ENCODE measurements at regions not wholly inside any gene's neighbourhood (a gene's known extent, or its start where the extent isn't known, plus 50 kb on each side); places are given as distances from the start of the nearest gene placed in this dataset.

GRCh38 chr15:25208735-25209134, 230.1 kb downstream of the UBE3A start:
- Histone ChIP-seq H3K4me3 (ENCODE audit: low read length) (no peak overlapping the region), H3K27me3 (ENCODE audit: control insufficient read depth, insufficient read depth, low read length) (no peaks in the 10 kb centered on the region), H3K36me3 (ENCODE audit: control insufficient read depth, insufficient read depth, low read length) (no peaks in the 10 kb centered on the region), H3K9ac (ENCODE audit: low read length) (no peak overlapping the region), H3K4me1 (ENCODE audit: control insufficient read depth, insufficient read depth, low read length) (no peaks in the 10 kb centered on the region), H3K27ac (ENCODE audit: low read depth, low read length) (no peak overlapping the region)

GRCh38 chr15:25220834-25221233, 218.0 kb downstream of the UBE3A start:
- no peaks in the 10 kb centered on the region for H3K4me1 ChIP-seq (ENCODE audit: control insufficient read depth, insufficient read depth, low read length)
- H3K36me3 ChIP-seq (ENCODE audit: control insufficient read depth, insufficient read depth, low read length), result no peaks in the 10 kb centered on the region
- no peak overlapping the region for H3K27ac ChIP-seq (ENCODE audit: low read depth, low read length)
- H3K9ac ChIP-seq (ENCODE audit: low read length), result no peak overlapping the region
- no peaks in the 10 kb centered on the region for H3K27me3 ChIP-seq (ENCODE audit: control insufficient read depth, insufficient read depth, low read length)
- no peak overlapping the region for H3K4me3 ChIP-seq (ENCODE audit: low read length)

DNA sequence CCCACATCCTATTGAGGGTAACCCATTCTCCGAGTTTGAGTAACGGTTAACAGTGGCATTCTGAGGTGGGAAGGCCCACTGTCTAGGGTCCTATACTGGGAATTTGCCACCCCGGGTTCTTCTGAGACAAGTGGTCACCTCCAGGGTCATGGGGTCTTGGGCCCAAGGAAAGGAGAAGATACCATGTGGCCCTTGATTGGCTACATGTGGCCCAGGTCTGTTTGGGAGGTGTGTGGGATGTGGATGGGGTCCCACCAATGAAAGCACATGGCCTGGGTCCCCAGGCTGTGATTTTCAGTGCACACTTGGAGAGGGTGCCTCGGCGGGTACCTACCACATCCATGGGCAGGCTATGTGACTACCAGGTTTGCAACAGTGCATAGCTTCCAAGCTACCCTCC, 214.4 kb downstream of the UBE3A start:
- Histone ChIP-seq H3K36me3 (ENCODE audit: control insufficient read depth, insufficient read depth, low read length) (no peaks in the 10 kb centered on the region), H3K27ac (ENCODE audit: low read depth, low read length) (no peak overlapping the region), H3K9ac (ENCODE audit: low read length) (no peak overlapping the region), H3K4me3 (ENCODE audit: low read length) (no peak overlapping the region), H3K4me1 (ENCODE audit: control insufficient read depth, insufficient read depth, low read length) (no peaks in the 10 kb centered on the region), H3K27me3 (ENCODE audit: control insufficient read depth, insufficient read depth, low read length) (no peaks in the 10 kb centered on the region)

DNA sequence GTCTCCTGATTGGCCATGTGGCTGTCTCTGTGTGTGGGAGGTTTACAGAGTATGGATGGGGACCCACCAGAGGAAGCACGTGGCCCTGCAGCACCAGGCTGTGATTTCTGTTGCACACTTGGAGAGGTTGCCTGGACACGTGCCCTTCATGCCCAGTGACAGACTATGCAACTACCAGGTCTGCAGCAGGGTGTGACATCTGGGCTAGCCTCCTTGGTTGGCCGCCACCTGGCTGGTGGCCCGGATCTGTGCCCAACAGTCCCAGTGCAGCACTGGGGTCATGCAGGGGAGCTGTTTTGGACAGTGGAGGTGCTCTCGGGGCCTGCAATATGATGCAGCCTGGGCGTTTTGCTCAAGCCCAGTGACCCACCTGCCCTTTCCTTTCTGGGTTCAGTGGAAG, 212.5 kb downstream of the UBE3A start:
- H3K4me3 ChIP-seq (ENCODE audit: low read length), result no peak overlapping the region
- H3K27ac ChIP-seq (ENCODE audit: low read depth, low read length), result no peak overlapping the region
- H3K27me3 ChIP-seq (ENCODE audit: control insufficient read depth, insufficient read depth, low read length), result no peaks in the 10 kb centered on the region
- no peaks in the 10 kb centered on the region for H3K36me3 ChIP-seq (ENCODE audit: control insufficient read depth, insufficient read depth, low read length)
- H3K4me1 ChIP-seq (ENCODE audit: control insufficient read depth, insufficient read depth, low read length), result no peaks in the 10 kb centered on the region
- no peak overlapping the region for H3K9ac ChIP-seq (ENCODE audit: low read length)

DNA sequence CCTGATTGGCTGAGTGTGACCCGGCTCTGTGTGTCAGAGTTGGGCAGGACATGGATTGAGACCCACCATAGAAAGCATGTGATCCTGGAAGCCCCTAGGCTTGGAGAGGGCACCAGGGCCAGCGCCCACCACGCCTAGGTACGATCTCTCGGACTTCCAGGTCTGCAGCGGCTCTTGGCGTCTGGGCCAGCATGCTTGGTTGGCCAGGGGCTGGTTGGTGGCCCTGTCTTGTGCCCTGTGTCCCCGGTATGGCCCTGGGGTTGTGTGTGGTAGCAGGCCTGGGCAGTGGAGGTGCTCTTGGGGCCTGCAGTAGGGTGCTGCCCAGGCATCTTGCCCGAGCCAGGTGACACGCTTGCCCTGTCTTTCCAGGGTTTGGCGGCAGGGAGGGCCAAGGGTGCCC, 210.6 kb downstream of the UBE3A start:
- no peaks in the 10 kb centered on the region for H3K4me1 ChIP-seq (ENCODE audit: control insufficient read depth, insufficient read depth, low read length)
- H3K27me3 ChIP-seq (ENCODE audit: control insufficient read depth, insufficient read depth, low read length), result no peaks in the 10 kb centered on the region
- no peaks in the 10 kb centered on the region for H3K36me3 ChIP-seq (ENCODE audit: control insufficient read depth, insufficient read depth, low read length)
- H3K9ac ChIP-seq (ENCODE audit: low read length), result no peak overlapping the region
- no peak overlapping the region for H3K27ac ChIP-seq (ENCODE audit: low read depth, low read length)
- H3K4me3 ChIP-seq (ENCODE audit: low read length), result no peak overlapping the region

DNA sequence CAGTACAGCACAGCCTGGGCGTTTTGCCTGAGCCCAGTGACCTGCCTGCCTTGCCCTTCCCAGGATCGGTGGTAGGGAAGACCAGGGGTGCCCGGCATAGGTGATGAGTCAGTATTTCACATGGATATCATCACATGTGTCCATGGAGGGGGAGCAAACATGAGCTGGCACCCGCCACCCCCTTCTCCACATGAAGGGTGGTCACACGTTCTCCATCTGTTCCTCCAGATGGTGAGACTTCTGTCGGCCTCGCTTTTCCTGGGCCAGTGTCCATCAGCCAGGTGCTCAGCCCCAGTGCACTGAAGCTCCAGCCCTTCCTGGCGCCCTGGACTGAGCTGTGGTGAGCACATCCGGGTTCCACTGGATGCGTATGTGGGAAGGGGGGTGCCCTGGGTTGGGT, 208.4 kb downstream of the UBE3A start:
- Histone ChIP-seq H3K4me1 (ENCODE audit: control insufficient read depth, insufficient read depth, low read length) (no peaks in the 10 kb centered on the region), H3K4me3 (ENCODE audit: low read length) (no peak overlapping the region), H3K36me3 (ENCODE audit: control insufficient read depth, insufficient read depth, low read length) (no peaks in the 10 kb centered on the region), H3K9ac (ENCODE audit: low read length) (no peak overlapping the region), H3K27ac (ENCODE audit: low read depth, low read length) (no peak overlapping the region), H3K27me3 (ENCODE audit: control insufficient read depth, insufficient read depth, low read length) (no peaks in the 10 kb centered on the region)

- H3K9ac ChIP-seq (ENCODE audit: low read length), result no peak overlapping the region
- H3K27ac ChIP-seq (ENCODE audit: low read depth, low read length), result no peak overlapping the region
- no peaks in the 10 kb centered on the region for H3K27me3 ChIP-seq (ENCODE audit: control insufficient read depth, insufficient read depth, low read length)
- H3K4me1 ChIP-seq (ENCODE audit: control insufficient read depth, insufficient read depth, low read length), result no peaks in the 10 kb centered on the region
- no peaks in the 10 kb centered on the region for H3K36me3 ChIP-seq (ENCODE audit: control insufficient read depth, insufficient read depth, low read length)
- H3K4me3 ChIP-seq (ENCODE audit: low read length), result no peak overlapping the region
These were observed 205.0 kb downstream of the UBE3A start for GRCh38 chr15:25233766-25234350.

GRCh38 chr15:25234831-25235230, 204.0 kb downstream of the UBE3A start:
- no peaks in the 10 kb centered on the region for H3K27me3 ChIP-seq (ENCODE audit: control insufficient read depth, insufficient read depth, low read length)
- H3K36me3 ChIP-seq (ENCODE audit: control insufficient read depth, insufficient read depth, low read length), result no peaks in the 10 kb centered on the region
- no peak overlapping the region for H3K9ac ChIP-seq (ENCODE audit: low read length)

DNA sequence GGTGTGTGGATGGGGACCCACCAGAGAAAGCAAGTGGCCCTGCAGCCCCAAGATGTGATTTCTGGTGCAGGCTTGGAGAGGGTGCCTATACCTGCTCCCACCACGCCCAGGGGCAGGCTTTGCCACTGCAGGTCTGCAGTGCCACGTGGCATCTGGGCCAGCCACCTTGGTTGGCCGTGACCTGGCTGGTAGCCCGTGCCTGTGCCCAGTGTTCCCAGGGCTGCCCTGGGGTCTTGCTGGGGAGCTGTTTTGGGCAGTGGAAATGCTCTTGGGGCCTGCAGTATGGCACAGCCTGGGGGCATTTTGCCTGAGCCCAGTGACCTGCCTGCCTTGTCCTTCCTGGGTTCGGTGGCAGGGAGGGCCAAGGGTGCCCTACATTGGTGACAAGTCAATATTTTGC, 203.4 kb downstream of the UBE3A start:
- H3K27ac ChIP-seq (ENCODE audit: low read depth, low read length), result no peak overlapping the region
- H3K4me1 ChIP-seq (ENCODE audit: control insufficient read depth, insufficient read depth, low read length), result no peaks in the 10 kb centered on the region
- H3K36me3 ChIP-seq (ENCODE audit: control insufficient read depth, insufficient read depth, low read length), result no peaks in the 10 kb centered on the region
- no peaks in the 10 kb centered on the region for H3K27me3 ChIP-seq (ENCODE audit: control insufficient read depth, insufficient read depth, low read length)
- no peak overlapping the region for H3K4me3 ChIP-seq (ENCODE audit: low read length)
- H3K9ac ChIP-seq (ENCODE audit: low read length), result no peak overlapping the region

More at GRCh38 chr15:25234831-25235230, 204.0 kb downstream of the UBE3A start:
- H3K4me3 ChIP-seq (ENCODE audit: low read length), result no peak overlapping the region
- no peaks in the 10 kb centered on the region for H3K4me1 ChIP-seq (ENCODE audit: control insufficient read depth, insufficient read depth, low read length)
- no peak overlapping the region for H3K27ac ChIP-seq (ENCODE audit: low read depth, low read length)

- H3K9ac ChIP-seq (ENCODE audit: low read length), result no peak overlapping the region
- no peak overlapping the region for H3K4me3 ChIP-seq (ENCODE audit: low read length)
- H3K4me1 ChIP-seq (ENCODE audit: control insufficient read depth, insufficient read depth, low read length), result no peaks in the 10 kb centered on the region
- H3K36me3 ChIP-seq (ENCODE audit: control insufficient read depth, insufficient read depth, low read length), result no peaks in the 10 kb centered on the region
- no peaks in the 10 kb centered on the region for H3K27me3 ChIP-seq (ENCODE audit: control insufficient read depth, insufficient read depth, low read length)
- H3K27ac ChIP-seq (ENCODE audit: low read depth, low read length), result no peak overlapping the region
These were observed 202.5 kb downstream of the UBE3A start for GRCh38 chr15:25236143-25236860.

GRCh38 chr15:25236861-25237155, 202.0 kb downstream of the UBE3A start:
- no peaks in the 10 kb centered on the region for H3K27me3 ChIP-seq (ENCODE audit: control insufficient read depth, insufficient read depth, low read length)
- no peak overlapping the region for H3K27ac ChIP-seq (ENCODE audit: low read depth, low read length)
- H3K4me1 ChIP-seq (ENCODE audit: control insufficient read depth, insufficient read depth, low read length), result no peaks in the 10 kb centered on the region
- H3K36me3 ChIP-seq (ENCODE audit: control insufficient read depth, insufficient read depth, low read length), result no peaks in the 10 kb centered on the region
- H3K9ac ChIP-seq (ENCODE audit: low read length), result no peak overlapping the region
- no peak overlapping the region for H3K4me3 ChIP-seq (ENCODE audit: low read length)

GRCh38 chr15:25237291-25237978, 201.4 kb downstream of the UBE3A start:
- Histone ChIP-seq H3K27ac (ENCODE audit: low read depth, low read length) (no peak overlapping the region), H3K9ac (ENCODE audit: low read length) (no peak overlapping the region), H3K4me1 (ENCODE audit: control insufficient read depth, insufficient read depth, low read length) (no peaks in the 10 kb centered on the region), H3K36me3 (ENCODE audit: control insufficient read depth, insufficient read depth, low read length) (no peaks in the 10 kb centered on the region), H3K4me3 (ENCODE audit: low read length) (no peak overlapping the region), H3K27me3 (ENCODE audit: control insufficient read depth, insufficient read depth, low read length) (no peaks in the 10 kb centered on the region)

DNA sequence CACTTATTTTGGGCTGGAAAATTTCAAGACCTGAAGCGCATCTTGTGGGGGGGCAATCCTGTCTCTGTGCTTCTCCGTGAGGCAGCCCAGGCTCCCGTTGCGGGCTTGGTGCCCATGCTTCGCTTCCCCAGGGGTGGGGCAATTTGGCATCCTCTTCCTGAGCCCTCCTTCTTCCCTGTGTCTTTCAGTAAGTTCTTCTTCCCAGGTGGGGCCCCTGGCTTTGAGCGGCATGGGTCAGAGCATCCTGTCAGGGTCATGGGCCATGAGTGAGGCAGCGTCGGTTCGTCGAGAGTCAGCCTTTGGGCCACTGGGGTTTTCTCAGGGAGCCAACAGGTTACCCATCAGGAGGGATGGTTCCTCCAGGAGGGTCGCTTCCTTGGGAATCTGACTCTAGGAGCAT, 200.7 kb downstream of the UBE3A start:
- no peaks in the 10 kb centered on the region for H3K27me3 ChIP-seq (ENCODE audit: control insufficient read depth, insufficient read depth, low read length)
- H3K27ac ChIP-seq (ENCODE audit: low read depth, low read length), result no peak overlapping the region
- H3K9ac ChIP-seq (ENCODE audit: low read length), result no peak overlapping the region
- no peaks in the 10 kb centered on the region for H3K4me1 ChIP-seq (ENCODE audit: control insufficient read depth, insufficient read depth, low read length)
- H3K36me3 ChIP-seq (ENCODE audit: control insufficient read depth, insufficient read depth, low read length), result no peaks in the 10 kb centered on the region
- H3K4me3 ChIP-seq (ENCODE audit: low read length), result no peak overlapping the region
